ENCODE measurements at regions not wholly inside any gene's neighbourhood (a gene's known extent, or its start where the extent isn't known, plus 50 kb on each side); places are given as distances from the start of the nearest gene placed in this dataset.

DNA sequence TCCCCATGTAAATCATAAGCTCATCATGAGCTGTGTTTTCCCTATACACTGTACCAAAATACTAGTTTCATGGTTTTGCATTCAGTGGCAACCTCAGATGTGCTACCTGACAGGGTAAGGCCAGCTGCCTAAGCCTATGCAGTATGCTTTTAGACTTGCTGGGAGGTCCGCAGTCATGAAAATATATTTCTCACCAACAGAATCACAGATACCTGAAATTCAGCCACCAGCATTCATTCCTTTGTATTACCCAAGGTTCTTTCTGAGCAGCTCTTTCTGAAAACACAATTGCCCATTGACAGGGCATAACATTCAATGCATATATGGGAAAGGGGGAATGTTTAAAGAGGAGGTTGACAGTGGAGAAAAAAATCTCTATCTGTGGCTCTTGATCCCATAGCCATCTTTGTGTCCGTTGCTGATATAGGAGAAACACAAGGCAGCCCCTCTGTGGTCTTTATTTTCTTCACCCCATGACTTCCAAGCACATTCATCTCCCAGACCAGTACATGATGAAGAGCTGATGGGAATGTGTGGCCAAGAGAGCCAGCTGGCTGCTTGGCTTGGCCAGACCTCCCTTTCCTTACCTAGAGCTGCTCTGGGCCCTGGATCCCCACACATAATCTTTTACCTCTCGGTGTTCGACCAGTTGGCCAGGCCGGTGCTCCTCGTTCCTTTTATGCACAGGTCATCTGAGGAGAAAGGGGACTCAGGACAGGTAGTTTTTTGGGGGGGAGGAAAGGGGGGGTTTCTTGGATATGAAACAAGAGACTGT, 162.9 kb downstream of the KCNA5 start:
- Histone ChIP-seq H3K9ac (ENCODE audit: low read length) (no peak overlapping the region), H3K27me3 (ENCODE audit: low read length) (no peaks in the 10 kb centered on the region), H3K36me3 (ENCODE audit: low read depth, low read length) (no peaks in the 10 kb centered on the region), H3F3A (ENCODE audit: low read length, unreplicated experiment) (no peaks in the 10 kb centered on the region), H3K4me3 (ENCODE audit: low read length) (no peak overlapping the region), H4K20me1 (ENCODE audit: low read length) (no peaks in the 10 kb centered on the region), H3K27ac (ENCODE audit: low read length) (no peak overlapping the region), H3K9me2 (replicated peaks; ENCODE audit: low read length) (no peaks in the 10 kb centered on the region), H3K4me1 (ENCODE audit: insufficient read depth, low read length) (no peaks in the 10 kb centered on the region), H3K79me2 (ENCODE audit: low read length) (no peaks in the 10 kb centered on the region), H2AFZ (ENCODE audit: low read length) (no peak overlapping the region), H3K4me2 (ENCODE audit: low read length) (no peak overlapping the region), H3K9me3 (ENCODE audit: low read length) (no peaks in the 10 kb centered on the region)
- ChIA-PET POLR2A (ENCODE audit: unreplicated experiment) (no interaction called here), CTCF (no interaction called here)
- no peak for TF ChIP-seq EZH2phosphoT487 (IDR thresholded peaks at IDR 0.05; ENCODE audit: borderline replicate concordance, low read length)
- TF ChIP-seq EZH2 (IDR thresholded peaks at IDR 0.05; ENCODE audit: low read length, unreplicated experiment) = no peak
- TF ChIP-seq, protein P1, sequence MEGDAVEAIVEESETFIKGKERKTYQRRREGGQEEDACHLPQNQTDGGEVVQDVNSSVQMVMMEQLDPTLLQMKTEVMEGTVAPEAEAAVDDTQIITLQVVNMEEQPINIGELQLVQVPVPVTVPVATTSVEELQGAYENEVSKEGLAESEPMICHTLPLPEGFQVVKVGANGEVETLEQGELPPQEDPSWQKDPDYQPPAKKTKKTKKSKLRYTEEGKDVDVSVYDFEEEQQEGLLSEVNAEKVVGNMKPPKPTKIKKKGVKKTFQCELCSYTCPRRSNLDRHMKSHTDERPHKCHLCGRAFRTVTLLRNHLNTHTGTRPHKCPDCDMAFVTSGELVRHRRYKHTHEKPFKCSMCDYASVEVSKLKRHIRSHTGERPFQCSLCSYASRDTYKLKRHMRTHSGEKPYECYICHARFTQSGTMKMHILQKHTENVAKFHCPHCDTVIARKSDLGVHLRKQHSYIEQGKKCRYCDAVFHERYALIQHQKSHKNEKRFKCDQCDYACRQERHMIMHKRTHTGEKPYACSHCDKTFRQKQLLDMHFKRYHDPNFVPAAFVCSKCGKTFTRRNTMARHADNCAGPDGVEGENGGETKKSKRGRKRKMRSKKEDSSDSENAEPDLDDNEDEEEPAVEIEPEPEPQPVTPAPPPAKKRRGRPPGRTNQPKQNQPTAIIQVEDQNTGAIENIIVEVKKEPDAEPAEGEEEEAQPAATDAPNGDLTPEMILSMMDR (conservative IDR thresholded peaks at IDR 0.05; ENCODE audit: low read depth, low read length) = no peak
- DNase-seq = no peak
- intact Hi-C loops (cut with micrococcal nuclease) = no loop called here
- BruUV-seq (replicated peaks) = no TSS peak
- ATAC-seq = no peak

DNA sequence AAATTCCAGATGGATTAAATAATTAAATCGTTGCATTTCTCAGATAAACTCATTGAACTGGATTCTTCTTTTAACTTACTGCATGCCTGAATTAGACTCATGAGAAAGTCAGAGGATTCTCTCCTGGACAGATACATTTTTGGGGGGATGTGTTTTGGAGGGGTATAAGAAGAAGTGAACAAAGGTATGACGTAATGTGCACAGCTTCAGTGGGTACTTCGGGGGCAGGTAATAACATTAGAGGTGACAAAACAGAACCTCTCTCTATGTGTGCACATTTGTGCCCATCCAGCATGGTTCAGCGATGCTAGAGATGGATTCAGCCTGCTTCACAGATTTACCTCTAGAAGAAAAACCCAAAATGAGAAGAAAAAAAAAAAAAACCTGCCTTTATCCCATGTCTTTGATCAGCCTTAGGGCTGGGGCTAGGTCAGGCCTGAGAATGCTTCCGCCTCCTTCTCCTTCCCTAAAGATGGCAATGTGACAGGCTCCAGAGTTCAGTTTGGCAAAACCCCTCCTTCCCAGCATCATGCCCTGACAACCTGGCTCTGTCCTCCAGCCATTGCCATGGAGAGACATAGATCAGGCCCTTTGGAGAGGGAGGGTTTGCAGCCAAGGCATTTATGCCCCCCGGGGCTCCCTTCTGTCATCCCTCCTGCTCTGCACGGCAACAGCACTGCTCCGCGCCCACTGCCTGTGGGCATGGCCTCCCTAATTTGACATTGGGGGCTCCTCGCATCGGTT, 166.7 kb downstream of the KCNA5 start:
- BruUV-seq (replicated peaks) = no TSS peak
- POLR2A ChIA-PET (ENCODE audit: unreplicated experiment) = no interaction called here
- CTCF ChIA-PET = no interaction called here

More for the DNA sequence above, 166.7 kb downstream of the KCNA5 start:
- Histone ChIP-seq H3K36me3 (ENCODE audit: low read depth, low read length) (no peaks in the 10 kb centered on the region), H2AFZ (ENCODE audit: low read length) (no peak overlapping the region), H3K27me3 (ENCODE audit: low read length) (no peaks in the 10 kb centered on the region), H3K4me1 (ENCODE audit: insufficient read depth, low read length) (no peaks in the 10 kb centered on the region), H4K20me1 (ENCODE audit: low read length) (no peaks in the 10 kb centered on the region), H3F3A (ENCODE audit: low read length, unreplicated experiment) (no peaks in the 10 kb centered on the region), H3K9me2 (replicated peaks; ENCODE audit: low read length) (no peaks in the 10 kb centered on the region), H3K9ac (ENCODE audit: low read length) (no peak overlapping the region), H3K27ac (ENCODE audit: low read length) (no peak overlapping the region), H3K9me3 (ENCODE audit: low read length) (no peaks in the 10 kb centered on the region), H3K79me2 (ENCODE audit: low read length) (no peaks in the 10 kb centered on the region), H3K4me3 (ENCODE audit: low read length) (no peak overlapping the region), H3K4me2 (ENCODE audit: low read length) (no peak overlapping the region)
- TF ChIP-seq EZH2 (IDR thresholded peaks at IDR 0.05; ENCODE audit: low read length, unreplicated experiment) (no peak), EZH2phosphoT487 (IDR thresholded peaks at IDR 0.05; ENCODE audit: borderline replicate concordance, low read length) (no peak)
- TF ChIP-seq, protein P1 (conservative IDR thresholded peaks at IDR 0.05; ENCODE audit: low read depth, low read length) = no peak
- intact Hi-C loops (cut with micrococcal nuclease) = no loop called here
- DNase-seq (no peak), ATAC-seq (no peak)
